ENCODE measurements at regions not wholly inside any gene's neighbourhood (a gene's known extent, or its start where the extent isn't known, plus 50 kb on each side); places are given as distances from the start of the nearest gene placed in this dataset.
A peak's percentile ranks its signal among the peaks of the same experiment; 100 is the strongest.

- TF ChIP-seq SIN3A (IDR thresholded peaks at IDR 0.05; ENCODE audit: borderline replicate concordance, insufficient read depth, low read length) (no peak), POLR2AphosphoS5 (IDR thresholded peaks at IDR 0.05; ENCODE audit: low read depth, low read length) (no peak), FOXP2 (optimal IDR thresholded peaks at IDR 0.05; ENCODE audit: borderline replicate concordance, extremely low read depth, extremely low read length, insufficient read depth) (no peak), REST (IDR thresholded peaks at IDR 0.05; ENCODE audit: insufficient read depth in 1 of 2, low read depth in 2 of 2, low read length in 2 of 2) (no peak), TAF1 (IDR thresholded peaks at IDR 0.05; ENCODE audit: borderline replicate concordance, insufficient read depth, low read length) (no peak)
These were observed 62.5 kb upstream of the OGFRL1 start for GRCh38 chr6:71226151-71226550.

- TF ChIP-seq POLR2AphosphoS5 (IDR thresholded peaks at IDR 0.05; ENCODE audit: low read depth, low read length) = no peak
- no peak for TF ChIP-seq TAF1 (IDR thresholded peaks at IDR 0.05; ENCODE audit: borderline replicate concordance, insufficient read depth, low read length)
- no peak for TF ChIP-seq FOXP2 (optimal IDR thresholded peaks at IDR 0.05; ENCODE audit: borderline replicate concordance, extremely low read depth, extremely low read length, insufficient read depth)
- no peak for TF ChIP-seq REST (IDR thresholded peaks at IDR 0.05; ENCODE audit: insufficient read depth in 1 of 2, low read depth in 2 of 2, low read length in 2 of 2)
- no peak for TF ChIP-seq SIN3A (IDR thresholded peaks at IDR 0.05; ENCODE audit: borderline replicate concordance, insufficient read depth, low read length)
These were observed 60.1 kb upstream of the OGFRL1 start for GRCh38 chr6:71228461-71229041.

- peak in 1 of 2 experiments; percentile 84; a peak in 2 of 4 replicates for TF ChIP-seq REST (IDR thresholded peaks at IDR 0.05; ENCODE audit: insufficient read depth in 1 of 2, low read depth in 2 of 2, low read length in 2 of 2)
- no peak for TF ChIP-seq SIN3A (IDR thresholded peaks at IDR 0.05; ENCODE audit: borderline replicate concordance, insufficient read depth, low read length)
These were observed 59.1 kb upstream of the OGFRL1 start for GRCh38 chr6:71229477-71229876.

GRCh38 chr6:71236926-71237434 lies 51.6 kb upstream of the OGFRL1 start:
- no peak for TF ChIP-seq POLR2AphosphoS5 (IDR thresholded peaks at IDR 0.05; ENCODE audit: low read depth, low read length)
- no peak for TF ChIP-seq SIN3A (IDR thresholded peaks at IDR 0.05; ENCODE audit: borderline replicate concordance, insufficient read depth, low read length)
- no peak for TF ChIP-seq TAF1 (IDR thresholded peaks at IDR 0.05; ENCODE audit: borderline replicate concordance, insufficient read depth, low read length)
- TF ChIP-seq FOXP2 (optimal IDR thresholded peaks at IDR 0.05; ENCODE audit: borderline replicate concordance, extremely low read depth, extremely low read length, insufficient read depth) = no peak
- TF ChIP-seq REST (IDR thresholded peaks at IDR 0.05; ENCODE audit: insufficient read depth in 1 of 2, low read depth in 2 of 2, low read length in 2 of 2) = no peak

- TF ChIP-seq POLR2AphosphoS5 (IDR thresholded peaks at IDR 0.05; ENCODE audit: low read depth, low read length) = no peak
- TF ChIP-seq REST (IDR thresholded peaks at IDR 0.05; ENCODE audit: insufficient read depth in 1 of 2, low read depth in 2 of 2, low read length in 2 of 2) = no peak
- no peak for TF ChIP-seq SIN3A (IDR thresholded peaks at IDR 0.05; ENCODE audit: borderline replicate concordance, insufficient read depth, low read length)
- no peak for TF ChIP-seq FOXP2 (optimal IDR thresholded peaks at IDR 0.05; ENCODE audit: borderline replicate concordance, extremely low read depth, extremely low read length, insufficient read depth)
- no peak for TF ChIP-seq TAF1 (IDR thresholded peaks at IDR 0.05; ENCODE audit: borderline replicate concordance, insufficient read depth, low read length)
These were observed 50.3 kb upstream of the OGFRL1 start for GRCh38 chr6:71238351-71238750.

All from PFSK-1 (cell line).